Upper lobe of left lung (tissue), 6 donors: ENCODE measurements at regions not wholly inside any gene's neighbourhood (a gene's known extent, or its start where the extent isn't known, plus 50 kb on each side); places are given as distances from the start of the nearest gene placed in this dataset.

ENCODE experiments used
- ATAC-seq, 2 donors: fragments of 200-7000 bp; cut with Tn5 transposase; one replicate each; pipeline ENCODE4 v1.9.1; 2022; ENCODE audit warnings: mild to moderate bottlenecking in 2 of 2, moderate library complexity in 2 of 2; ENCODE audit not compliant: low FRiP score in 2 of 2
- DNase-seq, 2 donors: peaks; one replicate each; pipeline ENCODE4 v3.0.0-alpha.2; 2019 to 2020
- H3K27ac ChIP-seq, 4 donors: fragments of 200-600 bp; sonication (generic); one replicate each; pipeline ENCODE4 v1.5.1; 2016 to 2019
- H3K27me3 ChIP-seq, 4 donors: fragments of 200-600 bp; sonication (generic); one replicate each; pipeline ENCODE4 v1.5.1; 2017 to 2019
- H3K36me3 ChIP-seq, 4 donors: fragments of 200-600 bp; sonication (generic); one replicate each; pipeline ENCODE4 v1.5.1; 2016 to 2019
- H3K4me1 ChIP-seq, 4 donors: fragments of 200-600 bp; sonication (generic); one replicate each; pipeline ENCODE4 v1.5.1; 2018 to 2019
- H3K4me3 ChIP-seq, 4 donors: fragments of 200-600 bp; sonication (generic); one replicate each; pipeline ENCODE4 v1.5.1; 2017 to 2019; ENCODE audit warnings: mild to moderate bottlenecking in 2 of 4, moderate library complexity in 1 of 4
- H3K9me3 ChIP-seq, 4 donors: fragments of 200-600 bp; sonication (generic); one replicate each; pipeline ENCODE4 v1.5.1; 2018 to 2019
- CTCF ChIP-seq, 6 experiments: fragments of 450-650 bp in 4 of 6; fragments of 200-600 bp in 2 of 6; sonication (generic) in 2 of 6; IDR thresholded peaks; one replicate each; pipeline ENCODE4 v1.5.1; 2016 to 2019; ENCODE audit warnings: antibody characterized with exemption in 6 of 6
- EP300 ChIP-seq, 4 donors: sonication (generic); formaldehyde crosslinking; IDR thresholded peaks; one replicate each; pipeline ENCODE4 v1.5.1; 2017; ENCODE audit warnings: antibody characterized with exemption in 4 of 4, control low read depth in 2 of 4
- POLR2A ChIP-seq, 4 donors: fragments of 450-650 bp; IDR thresholded peaks; one replicate each; pipeline ENCODE4 v1.5.1; 2016 to 2017; ENCODE audit warnings: antibody characterized with exemption in 4 of 4, mild to moderate bottlenecking in 2 of 4
- POLR2AphosphoS5 ChIP-seq, 2 donors: sonication (generic); formaldehyde crosslinking; IDR thresholded peaks; one replicate each; pipeline ENCODE4 v1.5.1; 2017; ENCODE audit warnings: antibody characterized with exemption in 2 of 2
- WGBS, 2 donors: methylation state at CpG; one replicate each; pipeline ENCODE4 v1.1.5; 2017 to 2018; 5-methylcytosine and 5-hydroxymethylcytosine counted together
- donor health status: DM: no; HTN: no; CAD: no; lungs with moderate emphysema.
- donor health status: DM: no; HTN: yes; CAD: no; lungs with severe emphysema.

- ATAC-seq (peak; percentile 55 to 66), DNase-seq (peak in 1 of 2 donors; percentile 31)
- TF ChIP-seq POLR2A (IDR thresholded peaks at IDR 0.05) (no peak), POLR2AphosphoS5 (IDR thresholded peaks at IDR 0.05) (peak; percentile 18 to 85), CTCF (IDR thresholded peaks at IDR 0.05) (no peak), EP300 (IDR thresholded peaks at IDR 0.05) (peak in 1 of 4 donors; percentile 36)
- Histone ChIP-seq H3K9me3 (no peaks in the 10 kb centered on the region), H3K36me3 (no peaks in the 10 kb centered on the region), H3K27ac (peak overlapping the region; percentile 10 to 76 (median 38)), H3K27me3 (no peaks in the 10 kb centered on the region), H3K4me3 (no peak overlapping the region), H3K4me1 (peaks cover 17 to 32% (median 24%) of the 10 kb centered on the region in 4 donors)
- 43 to 46% methylated on average over 9 of the region's 9 CpGs for WGBS, 2 donors
Measured at GRCh38 chr3:194930377-194931204, 244.9 kb downstream of the FAM43A start.

GRCh38 chr3:194931347-194931746 lies 245.7 kb downstream of the FAM43A start:
- TF ChIP-seq EP300 (IDR thresholded peaks at IDR 0.05), result no peak
- no peak for DNase-seq
- peak overlapping the region; percentile 10 to 76 (median 38) for H3K27ac ChIP-seq

GRCh38 chr3:194931865-194932264 lies 246.2 kb downstream of the FAM43A start:
- no peaks in the 10 kb centered on the region for H3K27me3 ChIP-seq
- WGBS, 2 donors, result 75 to 80% methylated on average over 2 of the region's 2 CpGs
- H3K4me1 ChIP-seq, result peaks cover 15 to 32% (median 24%) of the 10 kb centered on the region in 4 donors
- H3K27ac ChIP-seq, result peak overlapping the region in 3 of 4 donors; percentile 10 to 76 (median 27)
- no peak for ATAC-seq
- no peak overlapping the region for H3K4me3 ChIP-seq
- no peaks in the 10 kb centered on the region for H3K9me3 ChIP-seq
- H3K36me3 ChIP-seq, result no peaks in the 10 kb centered on the region
- DNase-seq, result no peak
- TF ChIP-seq CTCF (IDR thresholded peaks at IDR 0.05), result no peak
- no peak for TF ChIP-seq EP300 (IDR thresholded peaks at IDR 0.05)
- TF ChIP-seq POLR2A (IDR thresholded peaks at IDR 0.05), result no peak
- no peak for TF ChIP-seq POLR2AphosphoS5 (IDR thresholded peaks at IDR 0.05)

More at GRCh38 chr3:194931347-194931746, 245.7 kb downstream of the FAM43A start:
- no peak overlapping the region for H3K4me3 ChIP-seq
- no peaks in the 10 kb centered on the region for H3K36me3 ChIP-seq
- no peak for ATAC-seq
- H3K9me3 ChIP-seq, result no peaks in the 10 kb centered on the region
- H3K4me1 ChIP-seq, result peaks cover 15 to 32% (median 24%) of the 10 kb centered on the region in 4 donors
- 69 to 84% methylated on average over 4 of the region's 4 CpGs for WGBS, 2 donors
- no peaks in the 10 kb centered on the region for H3K27me3 ChIP-seq

GRCh38 chr3:194933465-194933864 lies 247.8 kb downstream of the FAM43A start:
- peaks cover 15 to 29% (median 22%) of the 10 kb centered on the region in 4 donors for H3K4me1 ChIP-seq
- no peaks in the 10 kb centered on the region for H3K36me3 ChIP-seq
- no peak overlapping the region for H3K27ac ChIP-seq
- H3K9me3 ChIP-seq, result no peaks in the 10 kb centered on the region
- H3K27me3 ChIP-seq, result no peaks in the 10 kb centered on the region
- H3K4me3 ChIP-seq, result no peak overlapping the region
- 80 to 93% methylated on average over 5 of the region's 5 CpGs for WGBS, 2 donors
- DNase-seq, result no peak
- TF ChIP-seq EP300 (IDR thresholded peaks at IDR 0.05) (no peak), CTCF (IDR thresholded peaks at IDR 0.05) (no peak), POLR2A (IDR thresholded peaks at IDR 0.05) (no peak)
- ATAC-seq, result no peak

- no peak for ATAC-seq
Measured at GRCh38 chr3:194935061-194935460, 249.4 kb downstream of the FAM43A start.

More at GRCh38 chr3:194935061-194935460, 249.4 kb downstream of the FAM43A start:
- Histone ChIP-seq H3K36me3 (no peaks in the 10 kb centered on the region), H3K4me1 (peaks cover 13 to 22% (median 16%) of the 10 kb centered on the region in 4 donors), H3K4me3 (no peak overlapping the region), H3K27ac (no peak overlapping the region), H3K27me3 (no peaks in the 10 kb centered on the region), H3K9me3 (no peaks in the 10 kb centered on the region)
- TF ChIP-seq POLR2A (IDR thresholded peaks at IDR 0.05) (no peak), CTCF (IDR thresholded peaks at IDR 0.05) (no peak), EP300 (IDR thresholded peaks at IDR 0.05) (no peak)
- 84 to 92% methylated on average over 4 of the region's 4 CpGs for WGBS, 2 donors
- DNase-seq, result peak in 1 of 2 donors; percentile 45
